ENCODE measurements at regions not wholly inside any gene's neighbourhood (a gene's known extent, or its start where the extent isn't known, plus 50 kb on each side); places are given as distances from the start of the nearest gene placed in this dataset.
"Not testable (repeated sequence)": the region's sequence is repeated elsewhere in the genome, so short reads cannot be mapped to it uniquely, and the experiment has no call there.

DNA sequence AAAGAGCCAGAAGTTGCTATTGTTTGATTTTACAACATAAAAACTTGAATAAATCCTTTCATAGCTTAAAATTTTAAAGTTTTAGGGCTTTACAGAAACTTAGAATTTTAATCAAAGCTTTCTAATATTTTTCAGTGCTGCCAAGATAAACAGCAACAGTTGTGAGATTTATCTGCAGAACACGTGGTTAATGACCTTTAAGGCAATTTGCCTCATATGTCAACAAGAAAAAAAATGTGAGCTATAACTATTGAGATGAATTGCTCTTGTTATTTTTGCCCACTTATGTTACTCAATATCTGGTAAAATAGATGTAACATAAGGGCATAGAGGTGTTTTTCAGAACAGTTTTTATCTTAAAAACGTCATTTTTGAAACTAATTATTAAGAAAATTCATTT, 96.7 kb upstream of the NECTIN3 start:
- no peak for DNase-seq

DNA sequence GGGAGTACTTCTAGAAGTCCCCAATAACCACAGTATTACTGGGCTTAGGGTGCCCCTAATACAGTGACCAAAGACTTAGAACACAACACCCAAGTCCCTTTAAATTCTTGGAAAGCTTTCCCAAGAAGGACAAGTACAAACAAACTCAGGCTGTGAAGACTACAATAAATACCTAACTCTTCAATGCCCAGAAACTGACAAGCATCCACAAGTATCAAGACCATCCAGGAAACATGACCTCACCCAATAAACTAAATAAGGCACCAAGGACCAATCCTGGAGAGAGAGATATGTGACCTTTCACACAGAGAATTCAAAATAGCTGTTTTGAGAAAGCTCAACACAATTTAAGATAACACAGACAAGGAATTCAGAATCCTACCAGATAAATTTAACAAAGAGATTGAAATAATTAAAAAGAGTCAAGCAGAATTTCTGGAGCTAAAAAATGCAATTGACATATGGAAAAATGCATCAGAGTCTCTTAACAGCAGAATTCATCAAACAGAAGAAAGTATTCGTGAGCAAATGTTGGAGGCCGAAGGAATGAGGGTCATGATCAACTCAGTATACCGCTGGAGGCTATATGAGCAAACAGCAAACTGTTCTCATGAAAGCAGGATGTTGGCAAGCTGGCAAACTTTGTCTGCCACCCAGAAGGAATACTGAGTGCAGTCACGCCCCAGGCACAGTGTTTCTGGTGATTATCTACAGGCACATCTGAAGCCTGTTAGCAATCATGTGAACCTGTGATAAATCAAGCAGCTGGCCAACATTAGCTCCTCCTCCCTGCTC, 87.0 kb upstream of the NECTIN3 start:
- DNase-seq = no peak

DNA sequence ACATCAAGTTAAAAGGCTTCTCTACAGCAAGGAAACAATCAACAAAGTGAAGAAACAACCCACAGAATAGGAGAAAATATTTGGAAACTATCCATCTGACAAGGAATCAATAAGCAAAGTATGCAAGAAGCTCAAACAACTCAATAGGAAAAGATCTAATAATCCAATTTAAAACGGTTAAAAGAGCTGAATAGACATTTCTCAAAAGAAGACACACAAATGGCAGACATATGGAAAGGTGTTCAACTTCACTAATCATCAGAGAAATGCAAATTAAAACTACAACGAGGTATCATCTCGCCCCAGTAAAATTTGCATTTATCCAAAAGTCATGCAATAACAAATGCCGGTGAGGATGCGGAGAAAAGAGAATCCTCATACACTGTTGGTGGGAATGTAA, 82.2 kb upstream of the NECTIN3 start:
- no peak for DNase-seq

DNA sequence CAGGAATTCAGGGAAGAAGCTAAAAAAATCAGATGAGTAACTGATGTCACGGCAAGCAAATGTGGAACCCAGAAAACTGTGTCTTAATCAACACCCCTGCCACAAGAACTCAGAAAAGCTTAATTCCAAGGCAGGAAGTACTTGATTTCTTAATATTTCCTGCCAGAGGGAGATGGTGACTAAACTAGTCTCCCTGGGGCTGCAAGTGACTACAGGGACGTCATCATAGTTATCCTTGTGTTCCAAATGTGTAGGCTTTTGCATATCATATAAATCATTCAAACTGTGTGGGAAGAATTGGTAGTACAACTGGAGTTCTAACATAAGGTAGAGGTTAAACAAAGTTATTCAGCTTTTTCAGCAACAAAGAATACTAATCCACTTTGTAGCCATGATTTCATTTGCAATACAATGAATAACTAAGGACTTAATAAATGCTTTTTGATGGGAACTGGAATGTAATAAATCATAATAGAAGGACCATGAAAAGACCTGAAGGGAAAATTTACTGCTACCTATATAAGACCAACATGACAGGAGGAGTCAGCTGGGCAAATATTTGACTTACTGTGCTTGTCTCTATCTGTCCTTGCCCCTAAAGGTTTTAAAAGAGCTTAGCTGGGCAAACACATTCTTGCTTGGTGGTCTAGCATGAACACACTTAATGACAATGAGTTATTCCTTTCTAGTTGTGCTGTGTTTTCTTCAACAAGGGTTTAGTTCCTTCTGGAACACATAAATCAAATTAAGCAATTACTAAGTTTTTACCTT, 76.0 kb upstream of the NECTIN3 start:
- peak; percentile 21 for DNase-seq

DNA sequence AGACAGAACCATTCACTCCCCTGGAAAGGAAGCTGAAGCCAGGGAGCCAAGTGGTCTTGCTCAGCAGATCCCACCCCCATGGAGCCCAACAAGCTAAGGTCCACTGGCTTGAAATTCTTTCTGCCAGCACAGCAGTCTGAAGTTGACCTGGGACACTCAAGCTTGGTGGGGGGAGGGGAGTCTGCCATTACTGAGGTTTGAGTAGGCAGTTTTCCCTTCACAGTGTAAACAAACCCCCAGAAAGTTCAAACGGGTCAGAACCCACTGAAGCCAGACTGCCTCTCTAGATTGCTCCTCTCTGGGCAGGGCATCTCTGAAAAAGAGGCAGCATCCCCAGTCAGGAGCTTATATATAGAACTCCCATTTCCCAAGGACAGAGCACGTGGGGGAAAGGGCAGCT, 72.8 kb upstream of the NECTIN3 start:
- not testable (repeated sequence) for DNase-seq

DNA sequence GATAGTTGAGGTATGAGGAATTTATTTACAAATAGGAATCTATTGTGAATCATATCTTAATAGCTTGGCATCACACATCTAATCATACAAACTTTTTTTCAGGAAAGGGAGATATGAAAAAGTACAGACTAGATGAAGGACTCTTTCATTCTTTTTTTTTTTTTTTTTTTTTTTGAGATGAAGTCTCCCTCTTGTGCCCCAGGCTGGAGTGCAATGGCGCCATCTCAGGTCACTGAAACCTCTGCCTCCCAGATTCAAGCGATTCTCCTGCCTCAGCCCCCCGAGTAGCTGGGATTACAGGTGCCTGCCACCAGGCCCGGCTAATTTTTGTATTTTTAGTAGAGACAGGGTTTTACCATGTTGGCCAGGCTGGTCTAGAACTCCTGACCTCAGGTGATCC, 65.1 kb upstream of the NECTIN3 start:
- DNase-seq = not testable (repeated sequence)

- no peak for DNase-seq
These were observed 59.0 kb upstream of the NECTIN3 start for GRCh38 chr3:111012388-111013248.

Data from NCI-H510A (cell line).